ENCODE measurements at regions not wholly inside any gene's neighbourhood (a gene's known extent, or its start where the extent isn't known, plus 50 kb on each side); places are given as distances from the start of the nearest gene placed in this dataset.

DNA sequence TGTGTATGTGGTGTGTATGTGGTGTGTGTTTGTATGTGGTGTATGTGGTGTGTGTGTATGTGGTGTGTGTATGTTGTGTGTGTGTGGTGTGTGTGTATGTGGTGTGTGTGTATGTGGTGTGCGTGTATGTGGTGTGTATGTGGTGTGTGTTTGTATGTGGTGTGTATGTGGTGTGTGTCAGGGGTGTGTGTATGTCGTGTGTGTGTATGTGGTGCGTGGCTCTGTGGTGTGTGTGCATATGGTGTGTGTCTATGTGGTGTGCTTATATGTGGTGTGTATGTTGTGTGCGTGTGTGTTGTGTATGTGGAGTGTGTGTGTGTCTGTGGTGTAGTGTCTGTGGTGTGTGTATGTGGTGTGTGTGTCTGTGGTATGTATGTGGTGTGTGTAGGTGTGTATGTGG, 62.5 kb upstream of the MEDAG start:
- TF ChIP-seq CTCF (IDR thresholded peaks at IDR 0.05; ENCODE audit: insufficient read depth, low read depth, low read length), result no peak
- no peak overlapping the region for H3K4me3 ChIP-seq (ENCODE audit: low read depth, low read length)
- no peak for DNase-seq (ENCODE audit: low read depth)

GRCh38 chr13:30844548-30845296, 61.3 kb upstream of the MEDAG start:
- no peak for TF ChIP-seq CTCF (IDR thresholded peaks at IDR 0.05; ENCODE audit: insufficient read depth, low read depth, low read length)
- no peak overlapping the region for H3K4me3 ChIP-seq (ENCODE audit: low read depth, low read length)
- DNase-seq (ENCODE audit: low read depth), result no peak

DNA sequence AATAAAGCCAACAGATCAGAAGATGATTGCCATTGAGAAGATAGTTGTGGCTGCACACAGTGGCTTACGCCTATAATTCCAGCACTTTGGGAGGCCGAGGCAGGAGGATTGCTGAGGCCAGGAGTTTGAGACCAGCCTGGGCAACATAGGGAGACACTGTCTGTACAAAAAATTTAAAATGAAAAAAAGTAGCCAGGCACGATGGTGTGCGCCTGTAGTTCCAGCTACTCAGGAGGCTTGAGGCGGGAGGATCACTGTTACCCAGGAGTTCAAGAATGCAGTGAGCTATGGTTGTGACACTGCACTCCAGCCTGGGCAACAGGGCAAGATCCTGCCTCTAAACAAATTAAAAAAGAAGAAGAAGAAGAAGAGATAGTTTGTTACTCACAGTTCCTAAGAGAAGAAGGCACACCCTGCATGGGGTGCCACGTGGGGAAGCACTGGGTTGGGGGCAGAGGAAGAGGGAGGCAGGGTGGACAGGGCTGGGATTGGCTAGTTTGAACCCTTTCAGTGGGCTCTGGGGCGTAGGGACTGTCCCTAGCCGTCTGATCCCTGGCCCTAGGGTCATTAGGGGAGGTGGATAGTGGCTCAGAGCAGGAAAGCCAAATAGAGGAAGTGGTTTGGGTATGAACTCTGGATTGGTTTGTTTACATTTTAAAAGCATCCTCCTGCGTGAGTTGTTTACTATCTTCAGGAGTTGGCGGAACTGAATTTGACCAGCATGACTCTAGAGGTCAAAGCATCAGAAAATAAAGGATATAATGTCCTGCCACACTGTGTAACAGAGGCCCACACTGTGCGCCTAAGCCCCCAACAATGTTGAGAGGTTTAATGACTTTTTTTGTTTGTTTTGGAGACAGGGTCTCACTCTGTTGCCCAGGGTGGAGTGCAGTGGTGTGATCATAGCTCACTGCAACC, 60.5 kb upstream of the MEDAG start:
- H3K4me3 ChIP-seq (ENCODE audit: low read depth, low read length), result no peak overlapping the region
- TF ChIP-seq CTCF (IDR thresholded peaks at IDR 0.05; ENCODE audit: insufficient read depth, low read depth, low read length), result no peak
- peak; percentile 89 for DNase-seq (ENCODE audit: low read depth)

DNA sequence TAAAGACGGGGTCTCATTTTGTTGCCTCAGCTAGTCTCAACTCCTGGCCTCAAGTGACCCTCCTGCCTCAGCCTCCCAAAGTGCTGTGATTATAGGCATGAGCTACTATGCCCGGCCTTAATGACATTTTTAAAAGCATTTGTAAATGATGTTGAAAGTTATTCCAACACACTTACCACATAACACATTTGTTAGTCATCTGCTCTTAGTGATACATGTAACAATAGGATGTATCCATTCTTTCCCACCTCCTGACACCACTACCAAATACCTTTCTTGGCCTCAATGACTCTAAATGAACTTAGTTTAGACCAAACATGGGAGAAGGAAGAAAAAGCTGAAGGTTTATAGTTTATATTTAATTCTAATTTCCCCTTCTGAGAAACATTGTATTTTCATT, 59.8 kb upstream of the MEDAG start:
- no peak for TF ChIP-seq CTCF (IDR thresholded peaks at IDR 0.05; ENCODE audit: insufficient read depth, low read depth, low read length)
- DNase-seq (ENCODE audit: low read depth), result peak; percentile 68
- no peak overlapping the region for H3K4me3 ChIP-seq (ENCODE audit: low read depth, low read length)

DNA sequence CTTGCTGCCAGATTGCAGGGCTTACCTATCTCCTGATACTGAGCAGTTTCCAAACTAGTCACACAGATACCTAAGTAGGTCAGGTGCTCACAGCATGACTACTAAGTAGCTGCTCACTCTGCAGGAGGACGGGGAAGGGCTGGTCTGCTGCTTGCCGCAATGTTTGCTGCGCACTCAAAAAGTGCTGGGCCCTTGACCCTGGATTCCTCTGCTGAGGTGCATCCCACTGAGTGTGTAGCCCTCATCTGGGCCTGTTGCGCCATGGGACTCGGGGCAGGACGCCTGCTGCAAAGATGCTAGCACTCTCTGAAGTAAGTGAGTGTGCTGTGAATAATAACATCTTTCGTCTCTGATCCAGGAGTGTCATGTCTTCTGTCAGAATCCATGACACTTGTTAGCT, 59.2 kb upstream of the MEDAG start:
- DNase-seq (ENCODE audit: low read depth), result no peak
- H3K4me3 ChIP-seq (ENCODE audit: low read depth, low read length), result no peak overlapping the region
- no peak for TF ChIP-seq CTCF (IDR thresholded peaks at IDR 0.05; ENCODE audit: insufficient read depth, low read depth, low read length)

DNA sequence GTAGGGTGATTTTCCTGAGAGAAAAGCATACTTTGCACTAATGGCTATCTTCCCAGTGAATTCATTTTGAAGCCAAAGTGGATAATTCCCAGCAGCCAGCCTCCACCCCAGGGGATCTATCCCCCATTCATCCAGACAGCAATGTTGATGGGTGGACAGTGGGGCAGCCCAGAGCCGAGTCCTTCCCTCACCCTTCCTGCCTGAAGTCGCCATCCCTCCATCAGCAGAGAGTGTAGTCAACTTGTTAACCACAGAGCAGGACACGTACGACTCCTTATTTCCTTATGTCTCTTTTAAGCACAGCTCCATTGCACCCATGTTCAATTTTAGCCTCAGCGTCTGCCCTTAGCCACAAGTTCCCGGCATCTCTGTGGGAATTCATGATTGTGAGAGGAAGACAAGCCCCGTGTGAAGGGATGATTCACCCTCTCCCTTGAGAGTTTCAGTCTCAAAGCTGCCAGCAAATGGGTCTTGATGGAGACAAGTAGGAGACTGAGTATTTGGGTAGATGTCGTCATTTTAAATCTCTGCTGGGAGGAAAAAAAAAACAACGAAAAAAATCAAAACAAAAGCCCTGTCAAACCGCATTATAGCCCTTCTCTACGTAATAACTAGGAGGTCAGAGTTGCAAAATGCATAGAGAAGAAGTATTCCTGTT, 58.3 kb upstream of the MEDAG start:
- H3K4me3 ChIP-seq (ENCODE audit: low read depth, low read length), result no peak overlapping the region
- DNase-seq (ENCODE audit: low read depth), result peak; percentile 99
- no peak for TF ChIP-seq CTCF (IDR thresholded peaks at IDR 0.05; ENCODE audit: insufficient read depth, low read depth, low read length)

Measured in fibroblast of villous mesenchyme (primary cell).